NCI-H1092 treated with DMSO at 0.1 percent for 48 hours (cell line): ENCODE measurements at regions not wholly inside any gene's neighbourhood (a gene's known extent, or its start where the extent isn't known, plus 50 kb on each side); places are given as distances from the start of the nearest gene placed in this dataset.

Experiments
- DNase-seq: peaks from one replicate; lab custom pipeline; 2025; lab: John Stamatoyannopoulos, UW

DNA sequence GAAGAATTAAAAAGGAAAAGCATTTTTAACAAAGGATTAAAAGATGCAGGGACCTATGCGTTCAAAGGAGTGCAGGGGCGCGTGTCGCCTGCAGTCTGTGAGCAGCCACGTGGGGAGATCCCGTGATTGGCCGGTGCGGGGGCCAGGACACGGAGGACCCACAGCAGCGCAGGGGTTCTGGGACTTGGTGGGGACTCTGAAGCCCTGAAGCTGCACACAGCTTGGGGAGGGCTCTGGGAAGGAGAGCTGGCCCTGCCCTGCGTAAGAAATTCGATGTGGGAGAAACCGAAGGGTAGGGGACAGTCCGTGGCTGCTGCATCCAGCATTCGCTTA, 268.1 kb downstream of the KLF6 start:
- DNase-seq, result no peak

DNA sequence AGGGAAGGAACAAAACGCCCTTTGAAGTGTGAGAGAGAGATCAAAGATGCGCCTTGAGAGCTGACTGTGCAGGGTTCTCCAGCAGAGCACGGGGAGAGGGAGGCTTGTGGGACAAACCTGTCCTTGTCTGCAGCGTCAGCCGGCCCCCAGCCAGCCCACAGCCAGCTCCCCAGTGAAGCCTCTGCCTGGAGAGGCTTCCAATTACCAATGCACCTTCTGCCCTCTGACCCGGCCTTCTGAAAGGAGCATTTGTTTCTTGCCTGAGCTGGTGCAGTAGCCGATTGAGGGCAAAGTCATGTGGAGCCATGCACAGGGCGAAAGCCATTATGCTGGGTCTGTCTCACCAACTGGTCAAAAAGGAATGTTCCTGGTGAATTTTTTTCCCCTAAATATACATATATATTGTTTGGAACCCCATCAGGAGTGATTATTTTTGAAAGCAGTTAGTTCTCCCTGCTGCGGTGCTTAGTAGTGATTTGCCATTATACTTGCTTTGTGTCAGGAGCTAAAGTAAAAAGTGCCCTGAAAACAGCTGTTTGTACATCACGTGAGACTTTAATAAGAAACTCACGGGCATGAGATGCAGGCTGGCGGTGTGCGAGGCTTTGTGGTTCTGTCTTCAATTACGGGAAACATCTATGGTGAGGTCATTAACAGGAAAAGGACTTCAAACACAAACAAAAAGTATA, 268.6 kb downstream of the KLF6 start:
- no peak for DNase-seq

DNA sequence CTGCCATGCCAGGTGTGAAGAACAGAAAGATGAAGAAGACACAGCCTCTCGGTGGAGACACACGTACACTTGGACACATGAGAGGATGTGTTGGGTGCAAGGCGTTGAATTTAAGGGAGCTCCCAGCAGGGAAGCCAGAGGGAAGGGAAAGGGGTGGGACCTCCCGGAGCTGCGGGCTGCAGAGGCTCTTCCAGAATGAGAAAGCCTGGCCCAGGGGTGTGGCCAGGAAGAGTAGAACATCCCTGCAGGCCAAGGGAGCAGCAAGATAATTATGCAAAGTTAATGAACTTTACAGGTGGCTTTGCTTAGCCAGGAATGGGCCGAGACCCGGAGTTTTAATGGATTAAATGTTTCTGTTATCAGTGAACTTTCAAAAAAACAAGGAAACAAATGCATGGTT, 270.3 kb downstream of the KLF6 start:
- DNase-seq, result no peak

DNA sequence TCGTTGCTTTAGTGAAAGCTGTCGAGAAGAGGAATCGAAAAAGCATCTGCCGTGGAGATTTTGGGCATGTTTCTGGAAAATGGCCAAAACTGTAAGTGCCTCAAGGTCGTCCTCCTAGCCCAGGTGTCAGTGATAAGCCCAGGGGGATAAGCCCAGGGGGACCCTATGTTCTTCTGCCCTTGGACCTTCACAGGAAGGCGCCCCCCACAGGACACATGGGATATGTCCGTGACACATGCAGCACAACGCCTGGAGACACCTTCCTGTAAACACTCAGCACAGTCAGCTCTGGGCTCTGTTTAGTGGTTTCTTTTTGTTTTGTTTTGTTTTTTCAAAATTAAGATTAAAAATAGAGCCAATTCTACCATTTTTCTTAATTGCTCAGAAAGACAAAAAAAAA, 272.7 kb downstream of the KLF6 start:
- DNase-seq, result no peak

DNA sequence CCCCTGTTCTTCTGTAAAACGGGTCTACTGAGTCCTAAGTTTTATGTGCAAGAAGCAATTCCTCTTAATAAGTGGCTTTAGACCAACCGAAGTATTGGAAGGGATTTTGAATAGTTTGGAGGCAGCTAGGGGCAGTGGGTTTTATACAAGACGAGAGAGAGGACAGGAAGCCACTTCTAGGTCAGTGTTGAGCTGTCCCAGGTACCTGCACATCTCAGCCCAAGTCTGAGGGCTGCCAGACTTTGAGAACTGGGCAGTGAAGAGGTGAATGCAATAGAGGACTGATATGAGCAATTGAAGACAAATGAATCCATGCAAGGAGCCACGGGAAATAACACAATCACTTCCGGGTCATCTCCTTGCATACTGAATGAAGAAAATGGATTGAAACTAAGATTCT, 273.5 kb downstream of the KLF6 start:
- no peak for DNase-seq

DNA sequence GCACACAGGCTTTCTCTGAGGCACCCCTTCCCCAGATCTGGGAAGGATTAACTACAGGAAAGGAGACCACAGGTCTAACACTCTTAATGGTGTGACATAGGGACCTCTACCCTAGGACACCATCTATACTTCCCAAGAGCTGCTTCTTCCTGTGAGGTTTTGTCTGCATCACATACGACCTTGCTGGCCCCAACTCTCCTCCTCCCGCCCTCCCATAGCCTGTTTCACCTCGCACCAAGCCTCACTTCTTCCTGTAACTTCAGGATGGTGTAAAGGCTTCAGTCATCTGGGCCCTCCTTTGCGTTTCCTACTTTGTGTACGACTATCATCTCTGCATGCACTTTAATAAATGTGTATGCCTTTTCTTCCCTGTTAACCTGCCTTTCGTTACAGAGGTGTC, 274.3 kb downstream of the KLF6 start:
- no peak for DNase-seq

DNA sequence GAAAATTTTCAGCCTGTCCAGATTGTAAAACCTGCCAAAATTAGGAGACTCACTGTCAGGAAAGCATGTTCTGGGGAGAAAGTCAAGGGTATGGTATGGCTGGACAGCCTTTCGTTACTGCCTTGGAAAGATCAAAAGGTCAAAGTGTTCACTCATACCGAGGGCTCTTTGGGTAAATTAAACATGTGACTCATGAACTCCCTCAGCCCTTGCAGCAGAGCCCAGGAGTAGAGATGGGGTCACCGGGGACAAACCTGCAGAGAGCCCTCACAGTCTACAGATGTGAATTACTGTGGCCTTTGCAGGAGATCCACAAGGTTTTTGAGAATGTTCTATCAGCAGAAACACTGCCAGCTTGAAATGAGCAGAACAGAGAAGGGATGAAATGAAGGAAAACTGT, 275.7 kb downstream of the KLF6 start:
- DNase-seq, result no peak

DNA sequence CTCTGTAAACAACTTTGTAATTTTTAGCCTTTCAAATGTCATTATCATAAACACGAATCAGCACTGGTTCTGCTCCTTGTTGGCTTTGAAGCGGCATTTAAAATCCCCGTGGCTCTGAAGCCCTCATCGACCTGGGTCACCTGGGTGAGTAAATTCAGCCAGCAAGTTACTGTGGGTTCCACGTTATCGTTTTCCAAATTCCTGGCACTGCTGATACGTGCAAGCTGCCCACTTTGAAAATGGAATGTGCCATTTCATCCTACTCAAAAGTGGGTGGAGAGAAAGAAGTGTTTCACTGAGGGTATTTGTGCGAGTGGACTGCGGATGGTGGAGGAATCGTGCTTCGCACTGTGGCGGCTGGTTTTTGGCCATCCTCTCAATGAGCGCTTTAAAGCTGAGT, 281.7 kb downstream of the KLF6 start:
- DNase-seq, result no peak

DNA sequence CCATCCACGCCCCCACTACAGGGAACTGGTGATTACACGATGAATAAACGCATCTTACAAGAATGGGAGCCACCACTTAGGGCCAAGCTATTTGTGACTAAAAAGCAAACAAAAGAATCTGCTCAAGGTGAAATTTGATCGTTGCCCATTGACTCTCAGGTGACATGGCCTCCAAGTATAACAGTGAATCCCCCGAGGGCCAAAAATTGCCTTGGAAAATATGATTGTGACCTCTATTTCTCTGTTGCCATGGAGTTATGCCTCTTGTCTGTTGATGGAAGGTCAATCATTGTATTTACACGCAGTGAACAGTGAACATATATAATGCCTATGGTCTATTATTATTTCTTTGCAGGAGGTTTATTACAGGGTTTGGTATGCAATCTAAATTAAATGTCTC, 282.3 kb downstream of the KLF6 start:
- DNase-seq, result peak; percentile 5

DNA sequence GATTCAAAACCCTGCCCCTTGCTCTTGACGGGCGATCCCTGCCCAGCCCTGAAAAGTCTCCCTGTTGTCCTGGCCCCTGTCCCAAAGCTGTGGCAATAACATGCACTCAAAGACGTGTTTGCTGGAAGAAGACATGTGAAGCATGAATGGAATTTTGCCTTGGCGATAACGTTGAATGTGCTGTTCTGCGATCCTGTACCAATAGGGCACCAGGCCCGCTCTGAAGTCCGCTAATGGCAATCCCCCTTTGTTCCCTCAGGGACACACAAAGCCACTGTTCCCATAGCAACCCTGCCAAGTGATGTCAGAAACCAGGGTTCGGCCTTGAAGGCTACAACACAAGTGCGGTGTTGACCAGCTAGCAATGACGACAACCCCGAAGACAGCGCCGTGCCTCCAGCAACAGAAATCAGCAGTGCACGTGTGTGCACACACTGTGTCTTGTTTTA, 284.6 kb downstream of the KLF6 start:
- DNase-seq, result no peak

DNA sequence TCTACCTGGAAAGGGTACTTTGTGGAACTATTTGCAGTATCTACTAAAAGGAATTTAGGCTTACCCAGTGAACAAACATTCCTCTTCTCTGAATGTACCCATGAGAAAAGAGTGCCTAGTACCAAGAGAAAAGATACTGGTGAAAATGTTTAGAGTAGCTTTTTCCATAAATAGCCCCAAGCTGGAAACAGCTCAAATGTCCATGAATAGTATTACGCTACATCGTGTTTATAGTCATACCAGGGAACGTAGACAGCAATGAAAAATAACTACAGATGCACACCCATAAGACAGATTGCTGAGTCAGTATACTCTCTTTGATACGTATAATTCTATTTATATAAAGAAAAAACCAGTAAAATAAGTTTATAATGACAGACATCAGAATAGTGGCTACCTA, 285.9 kb downstream of the KLF6 start:
- no peak for DNase-seq

DNA sequence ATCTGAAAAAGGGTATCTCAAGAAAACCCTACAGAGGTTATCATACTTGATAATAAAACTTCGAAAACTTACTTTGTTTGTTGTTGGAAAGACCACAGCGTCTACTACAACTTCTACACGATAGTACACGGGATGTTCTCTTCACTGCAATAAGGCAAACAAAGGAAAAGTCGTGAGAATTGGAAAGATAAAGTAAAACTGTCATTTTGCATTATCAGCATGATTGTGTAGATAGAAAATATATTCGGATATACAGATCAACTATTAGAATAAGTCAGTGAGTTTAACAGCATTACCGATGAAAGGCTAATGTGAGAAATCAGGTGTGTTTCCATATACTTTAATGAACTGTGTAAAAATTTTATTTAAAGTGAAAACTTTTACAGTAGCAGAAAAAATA, 287.4 kb downstream of the KLF6 start:
- DNase-seq, result no peak

DNA sequence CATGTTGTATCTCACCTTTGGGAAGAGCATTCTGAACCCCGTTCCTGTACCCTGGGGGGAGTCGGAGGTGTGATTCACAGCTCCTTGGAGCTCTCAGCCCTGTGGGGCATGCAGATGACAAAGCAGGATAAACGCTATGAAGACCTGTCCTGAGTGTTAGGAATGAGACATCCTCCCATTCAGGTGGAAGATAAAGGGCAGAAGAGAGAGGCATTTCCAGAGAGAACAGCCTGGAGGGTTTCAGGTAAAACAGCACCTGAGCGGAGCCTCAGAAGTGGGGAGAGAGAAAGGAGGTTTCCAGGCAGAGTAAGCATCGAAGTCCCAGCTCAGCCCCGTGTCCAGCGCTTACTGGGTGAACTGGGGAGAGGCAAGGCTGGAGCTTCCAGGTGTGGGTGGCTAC, 288.9 kb downstream of the KLF6 start:
- DNase-seq, result no peak

DNA sequence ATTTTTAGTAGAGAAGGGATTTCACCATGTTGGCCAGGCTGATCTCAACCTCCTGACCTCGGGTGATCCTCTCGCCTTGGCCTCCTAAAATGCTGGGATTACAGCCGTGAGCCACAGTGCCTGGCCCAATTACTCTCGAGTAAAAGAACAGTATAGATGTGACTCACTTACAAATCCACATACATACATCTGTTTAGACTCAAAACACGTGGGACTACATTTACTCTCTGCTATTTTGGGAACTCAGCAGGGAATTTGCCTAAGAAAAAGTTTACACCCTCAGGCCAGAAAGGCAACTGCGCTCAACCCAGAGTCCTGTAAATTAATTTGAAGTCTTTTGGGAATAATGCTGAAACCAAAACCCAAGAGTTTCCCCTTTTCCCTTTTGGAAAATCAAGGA, 289.7 kb downstream of the KLF6 start:
- no peak for DNase-seq

DNA sequence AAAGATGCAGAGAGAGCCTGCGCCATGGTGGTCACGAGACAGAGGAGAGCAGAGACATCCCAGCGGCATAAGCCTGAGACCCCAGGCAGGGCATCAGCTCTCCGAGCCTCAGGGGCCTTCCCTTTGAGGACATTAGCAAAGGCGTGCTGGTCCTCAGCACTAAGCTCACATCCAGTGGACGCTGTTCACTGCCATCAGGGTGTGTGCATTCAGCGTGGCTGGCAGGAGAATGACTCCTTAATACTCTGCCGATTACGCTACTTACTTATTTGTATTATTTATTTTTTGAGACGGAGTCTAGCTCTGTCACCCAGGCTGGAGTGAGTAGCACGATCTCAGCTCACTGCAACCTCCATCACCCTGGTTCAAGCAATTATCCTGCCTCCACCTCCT, 290.2 kb downstream of the KLF6 start:
- no peak for DNase-seq

DNA sequence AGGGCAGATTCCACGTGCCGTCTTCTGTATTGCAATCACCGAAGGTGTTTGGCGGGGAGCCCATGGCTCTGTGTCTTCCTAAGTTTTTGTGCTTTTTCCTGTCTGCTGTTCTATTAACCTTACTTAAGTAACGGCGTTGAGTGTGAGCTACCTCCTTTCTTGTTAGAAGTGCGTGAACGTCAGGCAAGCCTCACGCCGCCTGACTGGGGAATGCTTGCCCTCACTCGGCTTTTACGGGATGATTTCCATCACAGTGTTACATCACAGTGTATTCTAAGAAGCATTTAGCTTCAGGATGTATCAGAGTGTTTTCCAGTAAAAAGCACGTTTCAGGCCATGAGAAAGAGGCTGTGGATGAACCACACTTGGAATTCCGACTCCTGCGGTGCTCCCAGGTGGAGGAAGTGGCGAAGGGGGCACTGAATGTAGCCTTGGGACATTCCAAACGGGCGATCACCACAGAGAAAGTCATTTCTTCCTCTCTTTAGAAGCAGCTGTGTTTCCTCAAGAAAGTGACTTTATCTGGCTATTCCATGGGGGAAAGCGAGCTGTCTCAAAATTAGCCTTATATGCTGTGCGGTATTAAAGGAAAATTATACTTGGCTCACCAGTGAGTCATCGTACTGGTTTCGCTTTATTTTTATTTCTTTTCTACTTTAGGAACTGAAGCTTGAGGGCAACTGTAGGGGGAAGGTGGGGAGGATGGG, 290.7 kb downstream of the KLF6 start:
- DNase-seq, result no peak

DNA sequence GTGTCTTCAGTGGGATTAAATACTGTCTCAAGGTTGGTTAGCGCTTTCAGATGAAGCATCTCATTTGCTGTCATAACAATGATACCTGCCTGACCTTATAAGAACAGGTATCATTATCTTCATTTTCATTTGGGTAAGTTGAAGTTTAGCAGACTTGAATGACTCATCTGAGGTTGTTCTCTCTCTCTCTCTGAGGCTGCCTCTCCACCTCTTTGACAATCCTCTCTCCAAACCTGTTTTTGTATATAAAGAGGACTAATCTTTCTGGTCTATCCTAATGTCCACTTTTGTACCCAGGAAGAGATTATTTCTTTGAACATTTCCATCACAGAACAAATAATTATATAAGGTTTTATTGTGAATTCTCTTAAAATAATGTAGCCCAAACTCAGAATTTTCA, 291.4 kb downstream of the KLF6 start:
- no peak for DNase-seq

DNA sequence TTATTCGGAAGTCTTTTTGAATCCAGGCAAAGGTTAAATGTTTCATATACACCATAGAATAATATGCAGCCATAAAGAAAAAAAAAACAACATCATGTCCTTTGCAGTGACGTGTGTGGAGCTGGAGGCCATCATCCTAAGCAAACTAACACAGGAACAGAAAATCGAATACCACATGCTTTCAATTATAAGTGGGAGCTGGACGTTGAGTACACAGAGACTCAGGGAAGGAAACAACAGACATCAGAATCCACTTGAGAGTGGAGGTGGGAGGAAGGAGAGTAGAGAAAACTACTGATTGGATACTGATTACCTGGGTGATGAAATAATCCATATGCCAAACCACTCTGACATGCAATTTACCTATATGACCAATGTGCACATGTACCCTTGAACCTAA, 293.4 kb downstream of the KLF6 start:
- no peak for DNase-seq

DNA sequence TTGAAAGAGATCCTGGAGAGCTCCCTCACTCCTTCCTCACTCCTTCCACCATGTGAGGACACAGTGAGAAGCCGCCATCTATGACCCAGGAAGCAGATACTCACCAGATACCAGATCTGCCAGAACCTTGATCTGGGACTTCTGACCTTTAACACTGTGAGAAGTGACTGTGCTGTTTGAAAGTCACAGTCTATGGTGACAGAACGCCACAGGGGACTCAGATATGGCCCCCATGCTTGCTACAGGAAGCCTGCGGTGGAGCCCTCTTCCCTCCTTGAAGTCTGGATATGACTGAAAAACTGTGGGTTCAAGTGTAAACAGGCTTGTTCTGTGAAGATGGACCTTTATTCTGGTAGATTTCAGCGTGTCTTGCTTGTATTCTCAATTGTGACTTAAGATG, 297.8 kb downstream of the KLF6 start:
- DNase-seq, result no peak

DNA sequence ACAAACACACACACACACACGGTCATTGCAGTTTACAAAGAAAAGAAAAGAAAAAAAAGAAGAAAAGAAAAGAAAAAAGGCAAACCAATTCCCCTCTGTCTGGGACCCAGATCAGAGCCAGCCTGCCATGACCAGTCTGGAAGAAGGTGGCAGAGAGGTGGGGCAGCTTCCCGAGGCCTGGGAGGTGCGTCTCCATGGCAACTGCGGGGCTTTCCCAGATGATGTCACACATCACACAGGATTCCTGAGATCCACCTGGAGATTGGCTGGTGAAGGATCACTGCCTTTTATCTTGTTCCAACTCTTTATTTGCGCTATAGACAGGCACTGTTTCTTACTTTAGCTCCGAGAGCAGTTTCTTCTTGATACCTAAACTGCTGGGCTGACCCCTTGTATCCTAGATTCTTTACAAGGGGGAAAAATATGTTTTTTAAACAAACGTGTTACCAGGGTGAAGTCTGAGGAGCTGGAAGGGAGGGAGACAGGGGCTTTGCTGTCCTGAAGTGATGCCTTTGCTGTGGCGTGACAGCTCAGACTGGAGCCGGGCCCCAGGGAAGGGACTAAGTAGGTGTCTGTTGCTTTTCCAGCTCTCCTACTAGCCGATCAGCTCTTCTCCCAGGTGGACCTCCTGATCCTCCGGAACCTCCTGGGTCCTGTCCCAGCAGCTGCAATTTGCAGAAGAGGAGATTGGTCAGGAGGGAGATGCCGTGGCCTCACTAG, 298.5 kb downstream of the KLF6 start:
- DNase-seq, result peak; percentile 29

DNA sequence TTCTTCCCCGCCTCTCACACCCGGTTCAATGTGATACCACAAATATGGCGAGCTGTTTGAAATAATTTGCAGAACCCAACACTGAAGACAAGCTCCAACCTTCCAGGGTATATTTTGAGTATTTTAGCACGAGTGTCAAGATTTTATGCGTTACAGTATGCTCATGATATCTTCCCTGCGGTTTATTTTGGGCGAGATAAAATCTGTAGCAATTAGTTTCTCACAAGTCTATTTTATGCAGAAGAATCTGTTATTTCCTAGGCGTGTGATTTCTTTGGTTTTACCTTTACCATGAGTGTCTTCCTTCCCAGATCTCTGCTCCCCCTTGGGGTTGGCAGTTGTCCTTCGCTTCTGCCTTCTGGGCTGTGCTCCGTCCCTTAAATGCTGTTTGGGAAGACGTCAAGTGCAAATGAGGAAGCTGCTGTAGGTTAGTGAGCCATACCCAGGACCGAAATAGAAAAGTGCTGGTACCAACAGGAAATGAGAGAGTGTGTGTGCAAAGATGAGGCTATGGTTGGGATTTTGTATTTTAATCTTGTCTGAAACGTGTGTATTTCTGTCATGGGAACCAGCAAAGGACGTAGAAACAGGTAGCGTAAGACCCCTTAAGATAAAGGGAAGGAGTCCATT, 299.8 kb downstream of the KLF6 start:
- DNase-seq, result no peak

DNA sequence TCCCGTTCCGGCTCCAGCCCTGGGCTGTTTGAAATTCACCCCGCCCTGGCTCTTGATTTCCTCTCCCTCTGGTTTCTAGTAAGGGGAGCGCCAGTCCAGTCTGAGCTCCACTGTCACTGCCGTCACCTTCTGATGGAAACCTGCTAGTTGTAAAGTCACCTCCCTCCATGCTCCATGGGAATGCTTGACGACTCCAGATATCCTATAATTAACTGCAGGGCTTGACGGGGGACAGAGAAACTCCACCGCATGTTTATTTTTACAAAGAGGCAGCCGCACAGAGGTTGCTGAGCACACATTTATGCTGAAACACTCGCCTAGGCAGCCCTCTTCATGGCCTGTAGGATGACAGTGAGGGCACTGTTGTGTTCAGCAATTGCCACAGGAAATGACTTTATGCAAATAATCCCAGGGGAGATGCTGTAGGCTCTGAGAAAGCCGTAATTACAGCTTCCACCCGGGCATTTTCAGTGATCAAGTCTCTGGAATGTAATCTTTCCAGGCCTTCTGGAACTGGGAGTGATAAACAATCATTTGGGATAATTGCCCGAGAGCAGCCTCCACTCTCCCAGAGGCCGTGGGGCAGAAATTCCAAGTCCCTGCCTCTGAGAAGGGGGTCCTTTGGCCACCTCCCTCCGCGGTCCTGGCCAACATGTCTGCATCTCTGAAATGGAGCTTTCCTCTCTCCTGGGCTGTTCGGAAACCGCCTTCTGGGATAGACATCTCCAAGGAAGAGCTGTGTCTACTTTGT, 300.5 kb downstream of the KLF6 start:
- no peak for DNase-seq
